BJ (cell line): ENCODE measurements at regions not wholly inside any gene's neighbourhood (a gene's known extent, or its start where the extent isn't known, plus 50 kb on each side); places are given as distances from the start of the nearest gene placed in this dataset.

ENCODE experiments used
- CTCF ChIA-PET: fragments of 350-600 bp; formaldehyde crosslinking; extraction: SDS; loops from one replicate; lab custom pipeline; 2021; ENCODE audit warnings: antibody characterized with exemption, inconsistent platforms; lab: Yijun Ruan, JAX
- POLR2A ChIA-PET: fragments of 300-600 bp; sonication (Branson Sonifier 250); formaldehyde crosslinking; extraction: SDS; loops from one replicate; lab custom pipeline; 2021; ENCODE audit warnings: antibody characterized with exemption; lab: Charles Lee
- DNase-seq: peaks from one replicate; pipeline ENCODE4 v3.0.0-alpha.2; 2011; ENCODE audit warnings: low read depth
- H3K27me3 ChIP-seq: 2 replicates; pipeline ENCODE4 v1.6.0; 2011; ENCODE audit warnings: low read length; ENCODE audit not compliant: control insufficient read depth, insufficient read depth
- H3K36me3 ChIP-seq: 2 replicates; pipeline ENCODE4 v1.5.1; 2011; ENCODE audit warnings: low read length; ENCODE audit not compliant: control insufficient read depth, insufficient read depth
- H3K4me3 ChIP-seq: 2 replicates; pipeline ENCODE4 v1.5.1; 2011; ENCODE audit warnings: low read depth, mild to moderate bottlenecking, control low read depth, low read length
- TF ChIP-seq, protein P1 (sequence below): IDR thresholded peaks from 2 replicates; pipeline ENCODE4 v1.5.1; 2011; ENCODE audit warnings: low read depth, mild to moderate bottlenecking, control low read depth, inconsistent platforms, low read length, moderate library complexity; ENCODE audit not compliant: insufficient read depth

DNA sequence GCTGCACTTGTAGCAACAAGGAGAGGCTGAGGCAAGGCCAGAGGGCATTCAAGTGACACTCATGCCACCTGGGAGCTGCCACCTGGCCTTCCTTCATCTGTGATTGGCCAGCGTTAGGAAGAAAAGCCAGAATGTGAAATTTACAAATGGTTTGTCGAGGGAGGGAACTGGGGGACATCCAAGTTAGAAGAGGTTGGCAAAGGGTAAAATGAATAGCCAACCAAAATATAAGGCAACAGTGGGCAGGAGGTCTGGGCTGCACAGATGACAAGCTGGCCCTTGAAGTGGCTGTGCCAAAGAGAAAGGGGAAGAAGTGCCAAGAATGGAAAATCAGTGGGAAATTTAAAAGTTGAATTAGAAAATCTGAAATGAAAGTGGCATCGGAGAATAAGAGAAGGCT lies 221.4 kb downstream of the C11orf91 start:
- POLR2A ChIA-PET: no interaction called here
- Histone ChIP-seq H3K36me3 (no peaks in the 10 kb centered on the region; the same call in 1 of the 2 replicates), H3K4me3 (no peak overlapping the region), H3K27me3 (no peaks in the 10 kb centered on the region)
- CTCF ChIA-PET: interaction anchor here (0.9 kb wide), 1 partner anchor 46 kb away, joined by 3 read pairs; no protein-coding TSS in a partner anchor
- no peak for DNase-seq
- TF ChIP-seq, protein P1, sequence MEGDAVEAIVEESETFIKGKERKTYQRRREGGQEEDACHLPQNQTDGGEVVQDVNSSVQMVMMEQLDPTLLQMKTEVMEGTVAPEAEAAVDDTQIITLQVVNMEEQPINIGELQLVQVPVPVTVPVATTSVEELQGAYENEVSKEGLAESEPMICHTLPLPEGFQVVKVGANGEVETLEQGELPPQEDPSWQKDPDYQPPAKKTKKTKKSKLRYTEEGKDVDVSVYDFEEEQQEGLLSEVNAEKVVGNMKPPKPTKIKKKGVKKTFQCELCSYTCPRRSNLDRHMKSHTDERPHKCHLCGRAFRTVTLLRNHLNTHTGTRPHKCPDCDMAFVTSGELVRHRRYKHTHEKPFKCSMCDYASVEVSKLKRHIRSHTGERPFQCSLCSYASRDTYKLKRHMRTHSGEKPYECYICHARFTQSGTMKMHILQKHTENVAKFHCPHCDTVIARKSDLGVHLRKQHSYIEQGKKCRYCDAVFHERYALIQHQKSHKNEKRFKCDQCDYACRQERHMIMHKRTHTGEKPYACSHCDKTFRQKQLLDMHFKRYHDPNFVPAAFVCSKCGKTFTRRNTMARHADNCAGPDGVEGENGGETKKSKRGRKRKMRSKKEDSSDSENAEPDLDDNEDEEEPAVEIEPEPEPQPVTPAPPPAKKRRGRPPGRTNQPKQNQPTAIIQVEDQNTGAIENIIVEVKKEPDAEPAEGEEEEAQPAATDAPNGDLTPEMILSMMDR: no peak

DNA sequence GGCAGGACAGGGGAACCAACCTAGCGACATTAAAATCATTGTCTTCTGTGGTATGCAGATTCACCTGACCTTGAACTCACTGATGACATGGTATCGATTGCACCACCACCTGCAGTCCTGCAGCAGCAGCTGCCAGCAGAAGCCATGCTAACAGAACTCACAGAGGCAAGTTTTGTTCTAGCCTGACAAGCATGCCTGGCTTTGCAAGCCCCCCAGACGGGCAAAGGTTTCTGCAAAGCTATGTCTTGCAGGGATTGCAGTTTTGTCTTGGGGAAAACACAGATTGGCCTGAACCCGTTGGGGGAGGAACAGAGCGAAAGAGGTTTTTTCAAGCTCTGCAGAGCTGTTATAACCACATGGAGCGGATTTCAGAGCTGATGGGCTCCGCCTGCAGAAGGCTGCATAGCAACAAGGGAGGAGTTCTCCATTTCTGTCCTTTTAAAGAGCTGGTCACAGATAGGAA lies 221.0 kb downstream of the HIPK3 start:
- no peak for DNase-seq
- CTCF ChIA-PET: interaction anchor here (1.0 kb wide), 1 partner anchor 54 kb away, joined by 3 read pairs; no protein-coding TSS in a partner anchor
- TF ChIP-seq, protein P1: no peak
- Histone ChIP-seq H3K27me3 (no peaks in the 10 kb centered on the region), H3K36me3 (no peaks in the 10 kb centered on the region; the same call in 1 of the 2 replicates), H3K4me3 (no peak overlapping the region)
- POLR2A ChIA-PET: no interaction called here

DNA sequence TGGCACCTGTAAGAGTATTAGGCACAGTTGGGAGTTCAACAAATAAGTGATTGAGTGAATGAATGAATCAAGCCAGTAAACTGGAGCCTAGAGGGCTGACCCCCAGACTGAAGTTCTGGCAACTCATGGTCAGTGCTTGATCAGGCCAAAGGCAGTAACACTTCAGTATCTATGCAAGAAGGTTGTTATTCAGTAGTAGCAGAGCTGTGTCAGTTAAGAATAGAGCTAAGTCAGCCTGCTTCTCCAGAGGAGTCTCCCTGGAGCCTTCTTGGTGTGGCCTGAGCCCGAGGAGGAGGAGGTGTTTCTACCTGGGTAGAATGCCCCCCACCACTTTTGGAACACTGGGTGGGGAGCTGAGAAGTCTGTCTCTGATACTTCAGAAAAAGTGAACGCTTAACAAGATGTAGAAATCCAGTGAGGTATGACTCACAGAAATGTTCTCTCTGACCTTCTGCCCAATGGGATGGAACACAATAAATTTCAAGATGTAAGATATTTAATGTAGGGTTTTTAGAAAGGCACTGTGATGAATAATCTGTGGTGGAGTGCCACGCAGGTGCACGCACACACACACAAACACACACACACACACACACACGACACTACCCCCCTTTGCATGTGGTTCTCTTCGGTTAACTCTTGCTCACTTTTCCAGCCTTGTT lies 219.9 kb downstream of the HIPK3 start:
- POLR2A ChIA-PET: no interaction called here
- H3K36me3 ChIP-seq: no peaks in the 10 kb centered on the region; the same call in 1 of the 2 replicates
- no peak for DNase-seq
- CTCF ChIA-PET: interaction anchor here (0.7 kb wide), 1 partner anchor 9 kb away, joined by 3 read pairs; no protein-coding TSS in a partner anchor
- H3K27me3 ChIP-seq: no peaks in the 10 kb centered on the region
- TF ChIP-seq, protein P1: no peak
- no peak overlapping the region for H3K4me3 ChIP-seq

DNA sequence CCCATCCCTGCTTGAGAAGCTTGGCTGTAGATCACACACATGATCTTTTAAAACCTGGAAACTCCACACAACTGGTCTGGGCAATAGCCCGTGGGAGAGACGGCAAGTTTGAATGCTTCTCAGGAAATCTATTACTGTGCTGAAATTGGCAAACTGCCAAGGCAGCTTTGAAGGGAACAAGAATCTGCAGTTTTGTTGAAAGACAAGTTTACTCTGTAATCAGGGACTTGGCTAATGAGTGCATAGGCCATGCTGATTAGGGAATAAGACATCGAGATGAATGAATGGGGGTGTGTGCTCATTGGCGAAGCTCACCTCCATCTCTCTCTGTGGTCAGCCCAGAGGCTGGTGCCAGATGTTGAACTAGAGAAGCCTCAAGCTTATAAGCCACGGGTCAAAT lies 218.8 kb downstream of the HIPK3 start:
- no peaks in the 10 kb centered on the region; the same call in 1 of the 2 replicates for H3K36me3 ChIP-seq
- no peak overlapping the region for H3K4me3 ChIP-seq
- H3K27me3 ChIP-seq: no peaks in the 10 kb centered on the region
- CTCF ChIA-PET: interaction anchor here (0.7 kb wide), 1 partner anchor 8 kb away, joined by 3 read pairs; no protein-coding TSS in a partner anchor
- POLR2A ChIA-PET: no interaction called here
- no peak for DNase-seq
- TF ChIP-seq, protein P1: no peak

DNA sequence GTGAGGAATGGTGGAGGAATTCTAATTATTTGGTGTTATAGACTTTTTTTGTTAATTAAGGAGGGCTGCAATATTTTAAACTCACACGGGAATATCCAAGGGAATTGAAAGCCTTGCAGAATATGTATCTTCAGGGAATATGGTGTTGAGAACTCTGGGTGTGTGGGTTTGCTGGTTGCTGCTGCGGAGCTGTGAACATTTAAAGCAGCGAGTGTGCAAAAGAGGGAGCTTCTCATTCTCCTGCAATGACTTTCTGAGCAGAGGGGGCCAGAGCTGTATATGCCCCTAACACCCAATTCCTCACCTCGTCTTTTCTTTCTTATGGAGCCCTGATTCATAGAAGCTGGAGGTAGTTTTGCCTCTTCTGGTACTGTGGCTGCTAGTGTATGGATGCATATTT lies 217.7 kb downstream of the HIPK3 start:
- Histone ChIP-seq H3K36me3 (no peaks in the 10 kb centered on the region; the same call in 1 of the 2 replicates), H3K4me3 (no peak overlapping the region), H3K27me3 (no peaks in the 10 kb centered on the region)
- no peak for DNase-seq
- ChIA-PET POLR2A (no interaction called here), CTCF (no interaction called here)
- TF ChIP-seq, protein P1: no peak
